Esophagus muscularis mucosa (tissue), 4 donors: ENCODE measurements at regions not wholly inside any gene's neighbourhood (a gene's known extent, or its start where the extent isn't known, plus 50 kb on each side); places are given as distances from the start of the nearest gene placed in this dataset.
A peak's percentile ranks its signal among the peaks of the same experiment; 100 is the strongest.

ENCODE experiments used
- DNase-seq: peaks from one replicate; pipeline ENCODE4 v3.0.0-alpha.2; 2017; ENCODE audit errors: extremely low spot score
- H3K27ac ChIP-seq, 4 donors: fragments of 200-600 bp; sonication (generic); replicated peaks in 1 of 4; 1 replicate in 3 of 4; 2 replicates in 1 of 4; pipeline ENCODE4 v1.5.1; 2016 to 2019; ENCODE audit warnings: mild to moderate bottlenecking in 1 of 4
- H3K27me3 ChIP-seq, 4 donors: fragments of 200-600 bp; sonication (generic); one replicate each; pipeline versions ENCODE4 v1.5.1 to v1.6.0; 2016 to 2019
- H3K36me3 ChIP-seq, 4 donors: fragments of 200-600 bp; sonication (generic); one replicate each; pipeline ENCODE4 v1.5.1; 2016 to 2019
- H3K4me1 ChIP-seq, 4 donors: fragments of 200-600 bp; sonication (generic); one replicate each; pipeline ENCODE4 v1.5.1; 2016 to 2019
- H3K4me3 ChIP-seq, 4 donors: fragments of 200-600 bp; sonication (generic); 1 replicate in 2 of 4; 2 replicates in 2 of 4; pipeline ENCODE4 v1.5.1; 2016 to 2019; ENCODE audit warnings: mild to moderate bottlenecking in 4 of 4, moderate library complexity in 1 of 4
- H3K9me3 ChIP-seq, 4 donors: fragments of 200-600 bp; sonication (generic); 1 replicate in 3 of 4; 2 replicates in 1 of 4; pipeline ENCODE4 v1.5.1; 2016 to 2019
- EP300 ChIP-seq: sonication (generic); formaldehyde crosslinking; IDR thresholded peaks from one replicate; pipeline ENCODE4 v1.6.1; 2017; ENCODE audit warnings: antibody characterized with exemption
- POLR2A ChIP-seq: fragments of 450-650 bp; IDR thresholded peaks from one replicate; pipeline ENCODE4 v1.6.1; 2017; ENCODE audit warnings: antibody characterized with exemption, moderate library complexity, mild to moderate bottlenecking, low read depth
- POLR2AphosphoS5 ChIP-seq, 2 donors: sonication (generic); formaldehyde crosslinking; IDR thresholded peaks; one replicate each; pipeline ENCODE4 v1.6.1; 2017; ENCODE audit warnings: antibody characterized with exemption in 2 of 2
- WGBS: methylation state at CpG from one replicate; pipeline ENCODE4 v1.1.5; 2018; 5-methylcytosine and 5-hydroxymethylcytosine counted together
- intact Hi-C: fragments of 100-400 bp; cut with DNase I; formaldehyde crosslinking; loops from one replicate; pipeline ENCODE4 v1.15.1; 2023
- TF ChIP-seq, protein P1 (sequence below), 3 experiments: fragments of 200-600 bp in 2 of 3; fragments of 450-650 bp in 1 of 3; sonication (generic) in 2 of 3; IDR thresholded peaks; one replicate each; pipeline ENCODE4 v1.5.1; 2017 to 2019; ENCODE audit warnings: antibody characterized with exemption in 3 of 3, mild to moderate bottlenecking in 2 of 3, moderate library complexity in 1 of 3

DNA sequence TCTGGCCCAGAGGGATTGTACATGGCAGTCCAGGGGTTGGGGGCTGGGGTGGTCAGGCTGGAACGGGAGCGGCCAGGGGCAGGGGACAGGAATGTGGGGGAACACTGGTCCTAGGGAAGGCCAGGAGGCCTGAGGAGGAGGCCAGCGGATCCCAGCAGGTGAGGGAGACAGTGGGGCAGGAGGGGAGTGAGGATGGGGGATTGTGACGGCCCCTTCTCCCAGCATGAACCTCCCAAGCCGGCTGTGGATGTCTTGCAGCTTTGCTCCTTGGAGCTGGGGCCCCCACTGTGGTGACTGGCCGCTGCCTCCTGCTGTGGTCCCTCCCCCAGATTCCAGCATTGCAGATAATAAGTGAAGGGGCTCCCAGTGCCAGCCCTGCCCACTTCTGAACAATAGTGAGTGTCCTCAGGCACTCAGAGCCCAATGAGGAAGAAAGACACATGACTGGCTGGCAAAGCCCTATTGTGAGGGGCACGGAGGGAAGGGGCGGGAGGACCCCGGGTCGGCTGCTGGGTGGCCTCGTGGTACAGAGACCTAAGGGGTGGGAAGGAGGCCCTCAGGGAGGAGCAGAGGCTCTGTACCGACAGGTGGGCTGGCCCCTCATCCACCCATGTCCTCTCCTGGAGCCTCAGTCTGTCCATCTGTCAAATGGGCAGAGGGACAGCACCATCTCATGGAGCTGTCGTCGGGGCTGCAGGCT, 215.0 kb downstream of the KIF26A start:
- H3K27me3 ChIP-seq, result peaks cover 0 to 31% (median 0%) of the 10 kb centered on the region in 4 donors
- H3K4me3 ChIP-seq, result no peak overlapping the region
- TF ChIP-seq POLR2A, result no peak
- TF ChIP-seq EP300, result no peak
- no peak for TF ChIP-seq POLR2AphosphoS5 (IDR thresholded peaks at IDR 0.05)
- TF ChIP-seq, protein P1, sequence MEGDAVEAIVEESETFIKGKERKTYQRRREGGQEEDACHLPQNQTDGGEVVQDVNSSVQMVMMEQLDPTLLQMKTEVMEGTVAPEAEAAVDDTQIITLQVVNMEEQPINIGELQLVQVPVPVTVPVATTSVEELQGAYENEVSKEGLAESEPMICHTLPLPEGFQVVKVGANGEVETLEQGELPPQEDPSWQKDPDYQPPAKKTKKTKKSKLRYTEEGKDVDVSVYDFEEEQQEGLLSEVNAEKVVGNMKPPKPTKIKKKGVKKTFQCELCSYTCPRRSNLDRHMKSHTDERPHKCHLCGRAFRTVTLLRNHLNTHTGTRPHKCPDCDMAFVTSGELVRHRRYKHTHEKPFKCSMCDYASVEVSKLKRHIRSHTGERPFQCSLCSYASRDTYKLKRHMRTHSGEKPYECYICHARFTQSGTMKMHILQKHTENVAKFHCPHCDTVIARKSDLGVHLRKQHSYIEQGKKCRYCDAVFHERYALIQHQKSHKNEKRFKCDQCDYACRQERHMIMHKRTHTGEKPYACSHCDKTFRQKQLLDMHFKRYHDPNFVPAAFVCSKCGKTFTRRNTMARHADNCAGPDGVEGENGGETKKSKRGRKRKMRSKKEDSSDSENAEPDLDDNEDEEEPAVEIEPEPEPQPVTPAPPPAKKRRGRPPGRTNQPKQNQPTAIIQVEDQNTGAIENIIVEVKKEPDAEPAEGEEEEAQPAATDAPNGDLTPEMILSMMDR (IDR thresholded peaks at IDR 0.05), result no peak
- no peak overlapping the region for H3K27ac ChIP-seq
- 87% methylated on average over 12 of the region's 14 CpGs for WGBS
- H3K36me3 ChIP-seq, result no peaks in the 10 kb centered on the region
- intact Hi-C loops, result no loop called here
- H3K4me1 ChIP-seq, result peaks cover 0 to 12% (median 9%) of the 10 kb centered on the region in 4 donors
- H3K9me3 ChIP-seq, result peaks cover 0 to 14% (median 12%) of the 10 kb centered on the region in 4 donors
- DNase-seq, result no peak

- intact Hi-C loops, result no loop called here
- no peak overlapping the region for H3K4me3 ChIP-seq
- H3K4me1 ChIP-seq, result peaks cover 0 to 12% (median 9%) of the 10 kb centered on the region in 4 donors
- no peak for DNase-seq
- no peaks in the 10 kb centered on the region for H3K36me3 ChIP-seq
- peaks cover 0 to 14% (median 12%) of the 10 kb centered on the region in 4 donors for H3K9me3 ChIP-seq
- 74% methylated on average over 10 of the region's 22 CpGs for WGBS
- peak; percentile 42 to 66 for TF ChIP-seq POLR2AphosphoS5 (IDR thresholded peaks at IDR 0.05)
- TF ChIP-seq POLR2A, result no peak
- H3K27ac ChIP-seq, result peak overlapping the region in 1 of 4 donors; percentile 50
- H3K27me3 ChIP-seq, result peaks cover 0 to 31% (median 0%) of the 10 kb centered on the region in 4 donors
These were observed 215.7 kb downstream of the KIF26A start for GRCh38 chr14:104353921-104354701.

DNA sequence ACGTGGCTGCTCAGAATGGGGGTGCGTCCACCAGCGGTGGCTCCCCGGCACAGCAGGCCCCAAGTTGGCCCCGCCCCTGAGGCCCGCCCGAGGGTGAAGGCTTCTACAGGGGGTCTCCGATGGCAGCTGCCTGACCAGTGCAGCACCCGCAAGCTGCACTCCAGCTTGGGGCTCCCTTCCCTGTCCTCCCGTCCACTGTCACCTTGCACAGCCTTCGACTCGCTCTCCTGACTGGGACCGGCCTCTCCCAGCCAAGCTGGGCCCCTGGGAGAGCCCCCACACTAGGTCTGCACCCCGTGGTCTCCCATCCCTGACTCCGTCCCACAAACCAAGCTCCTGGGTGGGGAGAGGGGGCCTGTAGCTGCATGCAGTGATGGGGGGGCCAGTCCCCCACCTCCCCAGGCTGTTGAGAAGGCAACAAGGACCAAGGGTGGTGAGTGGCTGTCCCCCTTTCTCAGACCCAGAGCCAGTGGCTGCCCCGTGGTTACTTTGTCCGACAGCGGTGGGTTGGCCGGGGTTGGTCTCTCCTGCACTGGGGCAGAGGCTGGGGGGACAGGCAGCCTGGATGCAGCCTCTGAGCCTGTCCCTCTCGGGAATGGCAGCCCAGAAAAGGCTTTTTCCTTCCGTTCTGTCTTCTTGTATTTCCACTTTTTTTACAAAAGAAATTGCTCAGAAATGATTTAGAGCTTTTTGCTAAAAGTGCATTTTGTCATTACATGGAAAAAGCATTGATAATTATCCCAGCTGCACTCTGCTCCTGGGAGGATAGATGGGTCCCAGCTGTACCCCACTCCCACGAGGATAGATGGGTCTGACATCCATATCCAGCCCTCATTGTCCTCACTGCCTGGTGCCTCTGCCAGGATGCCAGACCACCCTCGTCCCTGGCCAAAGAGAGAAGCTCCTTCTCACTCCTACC, 217.0 kb downstream of the KIF26A start:
- TF ChIP-seq, protein P1 (IDR thresholded peaks at IDR 0.05), result no peak
- TF ChIP-seq EP300 (no peak), POLR2AphosphoS5 (IDR thresholded peaks at IDR 0.05) (no peak), POLR2A (no peak)
- Histone ChIP-seq H3K4me1 (peaks cover 0 to 6% (median 4%) of the 10 kb centered on the region in 4 donors), H3K27me3 (peaks cover 0 to 34% (median 0%) of the 10 kb centered on the region in 4 donors), H3K4me3 (no peak overlapping the region), H3K36me3 (no peaks in the 10 kb centered on the region), H3K9me3 (peaks cover 0 to 14% (median 12%) of the 10 kb centered on the region in 4 donors), H3K27ac (no peak overlapping the region)
- no peak for DNase-seq
- intact Hi-C loops, result no loop called here
- WGBS, result 81% methylated on average over 22 of the region's 23 CpGs

DNA sequence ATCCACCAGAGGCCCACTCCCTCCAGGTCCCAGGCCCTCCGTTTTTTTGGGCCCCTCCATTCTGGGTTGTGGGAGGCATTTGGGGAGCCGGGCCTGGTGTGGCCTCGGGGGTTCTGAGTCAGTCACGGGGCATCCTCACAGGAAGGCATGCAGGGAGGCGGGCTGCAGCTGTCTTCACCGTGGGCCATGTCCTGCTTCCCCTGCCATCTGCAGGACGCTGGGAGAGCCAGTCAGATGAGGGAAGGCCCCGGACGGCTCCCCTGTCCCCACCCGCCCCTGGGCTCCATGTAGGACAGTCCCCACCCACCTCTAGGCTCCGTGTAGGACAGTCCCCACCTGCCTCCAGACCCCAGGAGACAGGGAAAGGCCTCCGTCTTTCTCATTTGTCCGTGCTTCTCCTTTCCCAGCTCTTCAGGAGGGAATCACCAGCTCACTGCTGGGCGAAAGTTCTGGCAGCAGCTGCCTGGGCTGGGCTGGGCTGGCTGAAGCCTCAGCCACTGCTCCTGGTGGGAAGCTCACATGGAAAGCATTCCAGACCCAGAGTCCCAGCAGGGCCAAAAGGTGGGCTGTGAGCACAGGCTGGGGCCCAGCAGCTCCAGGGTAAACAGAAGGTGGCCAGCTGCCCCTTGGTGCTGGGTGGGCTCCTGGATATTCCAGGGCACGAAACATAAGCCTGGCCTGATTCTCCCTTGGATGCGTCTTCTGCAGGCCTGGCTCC, 217.8 kb downstream of the KIF26A start:
- DNase-seq, result no peak

More for the DNA sequence above, 217.8 kb downstream of the KIF26A start:
- H3K4me3 ChIP-seq, result no peak overlapping the region
- H3K36me3 ChIP-seq, result no peaks in the 10 kb centered on the region
- H3K9me3 ChIP-seq, result peaks cover 0 to 14% (median 12%) of the 10 kb centered on the region in 4 donors
- WGBS, result 72% methylated on average over 12 of the region's 16 CpGs
- H3K27ac ChIP-seq, result no peak overlapping the region
- no peak for TF ChIP-seq POLR2A
- TF ChIP-seq POLR2AphosphoS5 (IDR thresholded peaks at IDR 0.05), result no peak
- TF ChIP-seq, protein P1 (IDR thresholded peaks at IDR 0.05), result no peak
- peaks cover 0 to 41% (median 0%) of the 10 kb centered on the region in 4 donors for H3K27me3 ChIP-seq
- intact Hi-C loops, result no loop called here
- no peaks in the 10 kb centered on the region for H3K4me1 ChIP-seq
